Keratinocyte (primary cell): ENCODE measurements at regions not wholly inside any gene's neighbourhood (a gene's known extent, or its start where the extent isn't known, plus 50 kb on each side); places are given as distances from the start of the nearest gene placed in this dataset.

ENCODE experiments used
- DNase-seq: peaks from one replicate; pipeline ENCODE4 v3.0.0-alpha.2; 2011; ENCODE audit warnings: low read depth, missing footprints, low spot score
- FAIRE-seq: peaks from 2 replicates; lab custom pipeline; 2011; peaks lifted over from hg19 to GRCh38; lab: Jason Lieb, UNC
- H2AFZ ChIP-seq: 2 replicates; pipeline ENCODE4 v1.6.0; 2012; ENCODE audit warnings: low read length, control low read depth, inconsistent platforms; ENCODE audit not compliant: control insufficient read depth
- H3K27ac ChIP-seq: 2 replicates; pipeline ENCODE4 v1.5.1; 2011; ENCODE audit warnings: low read length; ENCODE audit not compliant: control insufficient read depth, insufficient read depth
- H3K27me3 ChIP-seq: 3 replicates; pipeline ENCODE4 v1.6.0; 2011; ENCODE audit warnings: low read length; ENCODE audit not compliant: control insufficient read depth, insufficient read depth; ENCODE audit errors: extremely low read depth
- H3K36me3 ChIP-seq, 2 experiments: 2 replicates in 1 of 2; 3 replicates in 1 of 2; pipeline ENCODE4 v1.5.1; 2011; ENCODE audit warnings: low read length in 2 of 2, mild to moderate bottlenecking in 1 of 2; ENCODE audit not compliant: control insufficient read depth in 2 of 2, insufficient read depth in 2 of 2; ENCODE audit errors: extremely low read depth in 1 of 2
- H3K4me1 ChIP-seq: 3 replicates; pipeline ENCODE4 v1.5.1; 2011; ENCODE audit warnings: low read length; ENCODE audit not compliant: control insufficient read depth, insufficient read depth; ENCODE audit errors: extremely low read depth
- H3K4me2 ChIP-seq: 3 replicates; pipeline ENCODE4 v1.6.0; 2011; ENCODE audit warnings: low read depth, low read length; ENCODE audit not compliant: control insufficient read depth, insufficient read depth; ENCODE audit errors: extremely low read depth
- H3K4me3 ChIP-seq, 3 experiments: fragments of 200-600 bp in 1 of 3; sonication (generic) in 1 of 3; 2 replicates in 2 of 3; 3 replicates in 1 of 3; pipeline ENCODE4 v1.5.1; 2011 to 2016; ENCODE audit warnings: low read length in 3 of 3, mild to moderate bottlenecking in 3 of 3, control low read depth in 2 of 3, inconsistent platforms in 1 of 3, low read depth in 1 of 3, mixed read lengths in 1 of 3, mixed run types in 1 of 3, moderate library complexity in 1 of 3; ENCODE audit not compliant: control insufficient read depth in 2 of 3, insufficient read depth in 2 of 3; ENCODE audit errors: extremely low read depth in 1 of 3
- H3K79me2 ChIP-seq: 2 replicates; pipeline ENCODE4 v1.6.0; 2012; ENCODE audit warnings: low read length; ENCODE audit not compliant: control insufficient read depth, insufficient read depth
- H3K9ac ChIP-seq: 3 replicates; pipeline ENCODE4 v1.6.0; 2011; ENCODE audit warnings: low read length; ENCODE audit not compliant: control insufficient read depth, insufficient read depth; ENCODE audit errors: extremely low read depth
- H3K9me1 ChIP-seq: 3 replicates; pipeline ENCODE4 v1.6.0; 2011; ENCODE audit warnings: low read length; ENCODE audit not compliant: control insufficient read depth, insufficient read depth; ENCODE audit errors: extremely low read depth
- H3K9me3 ChIP-seq: 2 replicates; pipeline ENCODE4 v1.5.1; 2012; ENCODE audit warnings: low read depth, low read length; ENCODE audit not compliant: control insufficient read depth
- H4K20me1 ChIP-seq: 3 replicates; pipeline ENCODE4 v1.6.0; 2011; ENCODE audit warnings: low read length; ENCODE audit not compliant: control insufficient read depth, insufficient read depth; ENCODE audit errors: extremely low read depth
- CTCF ChIP-seq, 3 experiments: IDR thresholded peaks in 1 of 3; conservative IDR thresholded peaks in 1 of 3; optimal IDR thresholded peaks in 1 of 3; 2 replicates in 2 of 3; 3 replicates in 1 of 3; pipeline versions ENCODE3 to v1.5.1; 2011; ENCODE audit warnings: low read length in 3 of 3, mild to moderate bottlenecking in 3 of 3, moderate library complexity in 2 of 3, control low read depth in 1 of 3, inconsistent platforms in 1 of 3; ENCODE audit not compliant: insufficient read depth in 2 of 3; ENCODE audit errors: extremely low read depth in 1 of 3
- EZH2 ChIP-seq: IDR thresholded peaks from one replicate; pipeline ENCODE4 v1.6.1; 2012; ENCODE audit warnings: inconsistent platforms, mild to moderate bottlenecking, low read length, moderate library complexity
- dilution Hi-C: fragments of 300-500 bp; cut with MboI; formaldehyde crosslinking; loops from one replicate; pipeline ENCODE4 v1.7.0; 2020; ENCODE audit warnings: low sequenced_read_pairs; ENCODE audit not compliant: extremely low pct_ligation_motif_present

GRCh38 chr14:35973770-35974169 lies 147.6 kb downstream of the BRMS1L start:
- no peaks in the 10 kb centered on the region for H3K79me2 ChIP-seq
- TF ChIP-seq EZH2 (no peak), CTCF (optimal IDR thresholded peaks at IDR 0.05 in 1 of 3, IDR thresholded peaks at IDR 0.05 in 1 of 3, conservative IDR thresholded peaks at IDR 0.05 in 1 of 3; ENCODE audit: extremely low read depth in 1 of 3, insufficient read depth in 2 of 3, low read length in 3 of 3) (no peak)
- no peaks in the 10 kb centered on the region for H3K36me3 ChIP-seq
- no peak overlapping the region for H2AFZ ChIP-seq
- FAIRE-seq: no peak
- no peaks in the 10 kb centered on the region for H4K20me1 ChIP-seq
- H3K9me1 ChIP-seq: no peaks in the 10 kb centered on the region
- no peaks in the 10 kb centered on the region for H3K9me3 ChIP-seq
- dilution Hi-C loops: no loop called here
- DNase-seq: no peak
- no peaks in the 10 kb centered on the region for H3K27me3 ChIP-seq
- no peak overlapping the region for H3K9ac ChIP-seq
- H3K4me3 ChIP-seq: no peak overlapping the region
- H3K4me1 ChIP-seq: no peaks in the 10 kb centered on the region
- no peak overlapping the region for H3K27ac ChIP-seq
- no peak overlapping the region for H3K4me2 ChIP-seq

- Histone ChIP-seq H3K9ac (no peak overlapping the region), H3K4me3 (no peak overlapping the region), H3K4me1 (no peaks in the 10 kb centered on the region), H3K9me3 (no peaks in the 10 kb centered on the region), H3K27me3 (no peaks in the 10 kb centered on the region), H3K27ac (no peak overlapping the region), H3K36me3 (no peaks in the 10 kb centered on the region), H3K4me2 (no peak overlapping the region), H3K79me2 (no peaks in the 10 kb centered on the region), H3K9me1 (no peaks in the 10 kb centered on the region), H2AFZ (no peak overlapping the region), H4K20me1 (no peaks in the 10 kb centered on the region)
- TF ChIP-seq CTCF (optimal IDR thresholded peaks at IDR 0.05 in 1 of 3, IDR thresholded peaks at IDR 0.05 in 1 of 3, conservative IDR thresholded peaks at IDR 0.05 in 1 of 3; ENCODE audit: extremely low read depth in 1 of 3, insufficient read depth in 2 of 3, low read length in 3 of 3) (no peak), EZH2 (no peak)
- dilution Hi-C loops: no loop called here
- no peak for DNase-seq
- no peak for FAIRE-seq
Observed at GRCh38 chr14:35971965-35972630, 146.0 kb downstream of the BRMS1L start.
